ENCODE measurements at regions not wholly inside any gene's neighbourhood (a gene's known extent, or its start where the extent isn't known, plus 50 kb on each side); places are given as distances from the start of the nearest gene placed in this dataset.

DNA sequence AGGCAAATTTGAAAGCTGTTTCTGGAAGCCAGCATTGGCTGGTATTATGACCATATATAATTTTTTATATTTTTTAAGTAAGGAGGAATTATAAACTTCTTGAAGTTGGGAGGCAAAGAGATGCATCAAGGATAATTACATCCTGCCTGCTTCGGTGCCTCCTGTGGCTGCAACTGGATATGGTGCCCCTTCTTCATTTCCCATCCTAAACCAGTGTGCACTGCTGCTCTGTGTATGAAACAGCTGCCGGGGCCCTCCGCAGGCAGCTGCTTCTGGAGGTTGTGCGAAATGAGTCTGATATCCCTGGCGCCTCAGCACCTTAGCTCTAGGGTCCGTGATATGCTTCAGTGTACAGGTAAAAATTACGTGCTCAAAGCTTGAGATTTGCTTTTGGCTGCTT is 304.2 kb downstream of the ENC1 start:
- H3K9me3 Mint-ChIP-seq (ENCODE audit: low read depth): no peaks in the 10 kb centered on the region

GRCh38 chr5:74334762-74335384 is 305.7 kb downstream of the ENC1 start:
- peaks cover 23% of the 10 kb centered on the region for H3K4me1 Mint-ChIP-seq (ENCODE audit: low read depth)
- TF ChIP-seq, protein P1, sequence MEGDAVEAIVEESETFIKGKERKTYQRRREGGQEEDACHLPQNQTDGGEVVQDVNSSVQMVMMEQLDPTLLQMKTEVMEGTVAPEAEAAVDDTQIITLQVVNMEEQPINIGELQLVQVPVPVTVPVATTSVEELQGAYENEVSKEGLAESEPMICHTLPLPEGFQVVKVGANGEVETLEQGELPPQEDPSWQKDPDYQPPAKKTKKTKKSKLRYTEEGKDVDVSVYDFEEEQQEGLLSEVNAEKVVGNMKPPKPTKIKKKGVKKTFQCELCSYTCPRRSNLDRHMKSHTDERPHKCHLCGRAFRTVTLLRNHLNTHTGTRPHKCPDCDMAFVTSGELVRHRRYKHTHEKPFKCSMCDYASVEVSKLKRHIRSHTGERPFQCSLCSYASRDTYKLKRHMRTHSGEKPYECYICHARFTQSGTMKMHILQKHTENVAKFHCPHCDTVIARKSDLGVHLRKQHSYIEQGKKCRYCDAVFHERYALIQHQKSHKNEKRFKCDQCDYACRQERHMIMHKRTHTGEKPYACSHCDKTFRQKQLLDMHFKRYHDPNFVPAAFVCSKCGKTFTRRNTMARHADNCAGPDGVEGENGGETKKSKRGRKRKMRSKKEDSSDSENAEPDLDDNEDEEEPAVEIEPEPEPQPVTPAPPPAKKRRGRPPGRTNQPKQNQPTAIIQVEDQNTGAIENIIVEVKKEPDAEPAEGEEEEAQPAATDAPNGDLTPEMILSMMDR (IDR thresholded peaks at IDR 0.05; ENCODE audit: unreplicated experiment): no peak
- no peak overlapping the region for H3K27ac Mint-ChIP-seq
- H3K9me3 Mint-ChIP-seq (ENCODE audit: low read depth): no peaks in the 10 kb centered on the region
- H3K36me3 Mint-ChIP-seq (ENCODE audit: insufficient read depth): no peaks in the 10 kb centered on the region
- H3K4me3 Mint-ChIP-seq (ENCODE audit: low read depth): no peak overlapping the region
- no peak for DNase-seq (ENCODE audit: low spot score, unreplicated experiment)
- no peaks in the 10 kb centered on the region for H3K27me3 Mint-ChIP-seq

More for the DNA sequence above, 304.2 kb downstream of the ENC1 start:
- no peak for DNase-seq (ENCODE audit: low spot score, unreplicated experiment)
- peaks cover 3% of the 10 kb centered on the region for H3K27me3 Mint-ChIP-seq
- no peak overlapping the region for H3K4me3 Mint-ChIP-seq (ENCODE audit: low read depth)
- TF ChIP-seq, protein P1 (IDR thresholded peaks at IDR 0.05; ENCODE audit: unreplicated experiment): peak; percentile 49
- H3K4me1 Mint-ChIP-seq (ENCODE audit: low read depth): peaks cover 16% of the 10 kb centered on the region
- no peaks in the 10 kb centered on the region for H3K36me3 Mint-ChIP-seq (ENCODE audit: insufficient read depth)
- H3K27ac Mint-ChIP-seq: no peak overlapping the region

DNA sequence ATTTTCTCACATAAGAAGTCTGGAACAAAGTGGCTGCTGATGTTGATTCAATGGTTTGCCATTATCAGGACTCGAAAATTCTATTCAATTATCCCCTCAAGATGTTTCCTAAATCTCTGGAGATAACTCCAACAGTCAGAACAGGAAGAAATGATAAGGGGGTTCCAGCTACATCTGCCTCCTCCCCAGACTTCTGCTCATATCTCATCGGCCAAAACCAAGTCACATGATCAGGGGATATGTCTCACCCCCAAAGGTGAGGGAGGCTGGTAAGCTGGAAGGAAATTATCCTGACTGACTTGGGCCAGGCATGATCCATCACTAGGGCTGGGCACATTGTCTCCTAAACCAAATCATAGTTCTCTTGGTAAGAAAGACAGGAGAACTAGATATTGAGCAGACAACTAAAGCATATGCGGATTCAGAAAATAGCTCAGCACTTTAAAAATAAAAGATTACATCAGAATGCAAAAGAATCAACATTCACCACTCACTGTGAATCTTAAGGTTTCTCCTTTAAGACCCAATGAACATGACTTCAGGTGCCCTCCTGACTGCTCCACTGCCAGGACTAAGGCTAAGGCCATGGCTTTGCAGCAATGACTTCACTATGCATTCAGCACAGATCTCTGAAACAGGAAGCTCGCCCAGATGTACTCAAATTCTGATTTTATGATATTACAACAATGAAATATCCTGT is 306.3 kb downstream of the ENC1 start:
- H3K4me3 Mint-ChIP-seq (ENCODE audit: low read depth): no peak overlapping the region
- no peaks in the 10 kb centered on the region for H3K27me3 Mint-ChIP-seq
- TF ChIP-seq, protein P1 (IDR thresholded peaks at IDR 0.05; ENCODE audit: unreplicated experiment): no peak
- no peaks in the 10 kb centered on the region for H3K9me3 Mint-ChIP-seq (ENCODE audit: low read depth)
- no peak overlapping the region for H3K27ac Mint-ChIP-seq
- DNase-seq (ENCODE audit: low spot score, unreplicated experiment): no peak
- no peaks in the 10 kb centered on the region for H3K36me3 Mint-ChIP-seq (ENCODE audit: insufficient read depth)
- peaks cover 23% of the 10 kb centered on the region for H3K4me1 Mint-ChIP-seq (ENCODE audit: low read depth)

DNA sequence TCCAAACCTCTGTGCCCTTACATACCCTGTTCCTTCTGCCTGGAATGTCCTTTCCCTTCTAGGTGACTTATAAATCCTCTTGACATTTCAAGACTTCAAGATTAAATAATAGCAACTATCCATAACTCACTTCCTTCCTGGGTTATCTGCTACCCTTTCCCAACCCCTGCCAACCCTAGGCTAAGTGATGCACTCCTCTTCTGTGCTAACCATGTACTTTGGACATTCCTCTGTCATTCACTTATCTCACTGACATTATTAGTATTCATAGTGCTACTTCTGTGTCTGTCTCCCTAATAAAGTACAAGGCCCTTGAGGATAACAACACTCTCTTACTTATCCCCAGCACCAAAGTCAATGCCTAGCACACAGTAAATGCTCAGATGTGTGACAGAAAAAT is 307.1 kb downstream of the ENC1 start:
- Mint-ChIP-seq H3K36me3 (ENCODE audit: insufficient read depth) (no peaks in the 10 kb centered on the region), H3K27ac (no peak overlapping the region), H3K4me1 (ENCODE audit: low read depth) (peaks cover 23% of the 10 kb centered on the region), H3K4me3 (ENCODE audit: low read depth) (no peak overlapping the region), H3K27me3 (no peaks in the 10 kb centered on the region), H3K9me3 (ENCODE audit: low read depth) (no peaks in the 10 kb centered on the region)
- no peak for DNase-seq (ENCODE audit: low spot score, unreplicated experiment)
- TF ChIP-seq, protein P1 (IDR thresholded peaks at IDR 0.05; ENCODE audit: unreplicated experiment): no peak

- TF ChIP-seq, protein P1 (IDR thresholded peaks at IDR 0.05; ENCODE audit: unreplicated experiment): no peak
- Mint-ChIP-seq H3K9me3 (ENCODE audit: low read depth) (no peaks in the 10 kb centered on the region), H3K4me1 (ENCODE audit: low read depth) (peaks cover 19% of the 10 kb centered on the region), H3K27me3 (no peaks in the 10 kb centered on the region), H3K27ac (no peak overlapping the region), H3K36me3 (ENCODE audit: insufficient read depth) (no peaks in the 10 kb centered on the region), H3K4me3 (ENCODE audit: low read depth) (no peak overlapping the region)
- DNase-seq (ENCODE audit: low spot score, unreplicated experiment): no peak
Observed at GRCh38 chr5:74332682-74333081, 307.8 kb downstream of the ENC1 start.
